GM18519 (cell line): ENCODE measurements at regions not wholly inside any gene's neighbourhood (a gene's known extent, or its start where the extent isn't known, plus 50 kb on each side); places are given as distances from the start of the nearest gene placed in this dataset.

Experiments
- ATAC-seq: cut with Tn5 transposase; IDR thresholded peaks from one replicate; pipeline ENCODE4 v1.9.1; 2021; ENCODE audit warnings: mild to moderate bottlenecking, moderate library complexity; ENCODE audit not compliant: unreplicated experiment, low FRiP score

DNA sequence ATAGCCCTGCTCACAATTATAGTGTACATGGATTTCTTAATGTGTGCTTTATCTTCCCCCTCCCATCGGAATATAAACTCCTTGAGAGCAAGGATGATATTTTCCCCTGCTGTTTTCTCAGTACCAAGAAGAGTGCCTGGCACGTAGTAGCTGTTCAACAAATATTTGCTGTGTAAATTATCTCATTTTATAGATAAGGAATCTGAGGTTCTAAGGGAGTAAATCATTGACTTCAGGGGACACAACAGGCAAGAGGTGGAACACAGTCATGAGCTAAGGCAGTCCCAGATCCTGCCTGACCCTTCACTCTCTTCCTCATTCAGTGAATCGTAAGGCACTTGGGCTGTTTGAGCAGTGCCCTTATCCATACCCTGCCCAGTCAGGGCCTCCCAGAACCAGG lies 187.3 kb upstream of the TNP1 start:
- ATAC-seq: no peak

DNA sequence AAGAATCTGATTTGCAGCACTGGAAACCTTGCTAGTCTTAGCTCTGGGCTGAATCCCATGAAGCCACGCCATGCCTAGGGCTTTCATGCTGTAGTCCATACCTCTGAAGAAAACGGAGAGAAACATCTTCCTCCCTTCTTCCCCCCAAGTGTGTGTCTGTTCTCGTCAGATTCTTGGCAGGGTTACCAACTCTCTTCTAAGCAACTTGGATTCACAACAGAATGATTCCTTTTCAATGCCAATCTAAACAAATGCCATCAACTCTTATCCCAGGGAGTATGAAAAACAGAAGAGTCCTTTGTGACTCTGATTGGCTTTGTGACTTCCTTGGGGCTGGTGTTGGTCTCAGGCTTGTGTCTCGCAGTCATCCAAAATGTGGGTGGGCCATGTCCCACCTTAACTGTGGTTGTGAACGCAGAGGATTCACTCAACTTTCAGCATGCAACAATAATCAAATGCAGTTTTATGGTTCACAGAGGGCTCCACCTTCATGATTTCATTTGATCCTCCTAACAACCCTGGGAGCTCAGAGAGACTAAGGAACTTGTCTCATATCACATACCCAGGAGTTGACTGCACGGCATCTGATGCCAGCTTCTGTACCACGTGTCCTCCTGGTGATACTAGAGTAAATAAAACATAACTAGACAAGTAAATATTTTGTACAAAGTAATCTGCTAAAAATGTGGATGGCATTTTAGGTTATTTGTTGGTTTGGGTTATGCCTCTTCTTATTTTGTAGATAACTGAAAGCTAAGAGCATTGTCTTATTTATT lies 186.0 kb upstream of the TNP1 start:
- ATAC-seq: no peak

GRCh38 chr2:217040099-217040498 lies 180.2 kb upstream of the TNP1 start:
- ATAC-seq: no peak

DNA sequence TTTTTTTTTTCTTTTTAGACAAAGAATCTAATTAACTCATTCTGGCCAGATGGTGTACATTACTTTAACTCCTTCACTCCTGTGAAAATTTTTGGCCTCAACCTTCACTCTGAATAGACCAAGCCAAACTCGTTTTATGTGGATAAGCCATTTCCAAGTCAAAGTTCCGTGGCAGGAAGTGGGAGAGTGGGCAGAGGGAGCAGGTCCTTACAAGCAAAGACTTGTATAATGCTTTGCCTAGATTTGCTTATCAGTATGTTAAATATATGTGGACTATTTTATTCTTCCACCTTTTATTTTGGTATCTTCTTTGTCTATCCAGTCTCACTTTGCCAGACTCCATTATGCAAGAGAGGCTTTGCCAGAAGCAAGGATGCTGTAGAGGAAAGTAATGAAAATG lies 178.1 kb upstream of the TNP1 start:
- no peak for ATAC-seq

- ATAC-seq: no peak
Observed at GRCh38 chr2:217037353-217037752, 177.5 kb upstream of the TNP1 start.

DNA sequence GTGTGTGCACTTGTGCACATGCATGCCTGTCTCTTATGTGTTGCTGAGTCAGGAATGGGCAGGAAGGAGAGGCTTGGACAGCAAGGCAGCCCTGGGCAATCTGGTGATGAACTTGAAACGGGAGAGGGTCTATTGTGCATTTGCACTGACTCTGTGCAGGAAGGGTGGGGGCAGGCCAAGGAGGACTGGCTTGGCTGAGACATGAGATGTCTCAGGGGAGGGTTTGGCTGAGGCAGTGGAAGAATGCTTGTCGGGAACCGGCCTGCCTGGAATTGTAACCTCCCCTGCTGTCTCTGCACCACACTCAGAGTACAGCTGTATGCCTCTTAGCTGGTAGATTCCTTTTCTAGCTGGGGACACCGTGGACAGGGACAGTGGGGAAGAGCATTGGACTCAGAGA lies 176.1 kb upstream of the TNP1 start:
- no peak for ATAC-seq

GRCh38 chr2:217033186-217033585 lies 173.3 kb upstream of the TNP1 start:
- ATAC-seq: no peak

- no peak for ATAC-seq
Observed at GRCh38 chr2:217031445-217031844, 171.6 kb upstream of the TNP1 start.

DNA sequence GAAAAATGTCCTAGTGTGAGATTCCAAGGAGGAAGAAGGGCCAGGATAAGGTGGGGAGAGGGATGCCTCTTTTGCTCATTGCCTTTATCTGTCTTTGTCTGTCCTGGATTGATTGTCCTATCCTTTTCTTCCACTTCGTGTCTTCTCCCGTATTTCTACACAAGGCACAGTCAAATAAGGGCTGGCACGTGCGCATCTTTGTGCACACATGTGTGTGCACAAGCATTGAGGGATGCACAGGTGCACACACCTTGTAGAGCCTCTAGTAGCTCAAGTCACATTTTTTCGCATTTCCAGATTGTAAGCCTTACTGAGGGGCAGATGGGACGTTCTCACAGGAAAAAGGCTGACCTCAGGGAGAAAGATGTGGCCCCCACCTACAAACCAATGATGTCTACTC lies 170.2 kb upstream of the TNP1 start:
- no peak for ATAC-seq

- no peak for ATAC-seq
Observed at GRCh38 chr2:217028128-217028527, 168.3 kb upstream of the TNP1 start.

DNA sequence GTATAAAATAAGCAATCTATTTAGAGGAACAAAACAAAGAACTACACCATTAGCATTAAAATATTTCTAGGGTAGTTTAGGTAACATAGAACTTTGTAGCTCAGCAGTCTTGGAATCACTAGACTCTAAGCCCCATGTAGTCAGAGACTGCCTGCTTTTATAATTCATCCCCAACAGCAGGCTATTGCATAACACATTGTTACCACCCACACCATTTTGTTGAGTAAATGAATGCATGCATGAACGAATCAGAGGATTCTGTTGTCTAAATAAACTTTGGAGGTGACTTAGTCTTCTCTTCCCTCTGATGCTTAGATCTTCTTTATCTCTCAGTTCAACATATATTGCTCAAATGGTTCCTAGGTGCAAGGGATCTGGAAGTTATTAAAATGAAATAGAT lies 167.6 kb upstream of the TNP1 start:
- no peak for ATAC-seq

DNA sequence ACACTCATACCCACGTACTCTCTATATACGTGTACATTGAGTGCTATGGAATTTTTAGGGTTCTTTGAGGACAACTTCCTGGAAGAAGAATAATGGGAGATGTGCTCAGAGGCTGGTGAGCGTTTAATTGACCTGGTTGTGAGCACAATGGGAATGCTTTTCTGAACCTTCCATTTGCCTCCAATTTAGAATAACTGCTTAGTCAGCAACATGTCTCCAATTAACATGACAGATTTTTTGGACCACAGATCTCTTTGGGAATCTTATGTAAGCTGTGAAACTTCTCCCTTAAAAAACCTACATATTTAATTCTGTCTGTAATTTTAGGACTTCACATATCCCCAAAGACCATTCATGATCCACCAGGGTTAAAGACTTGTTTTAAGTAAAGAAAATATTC lies 166.7 kb upstream of the TNP1 start:
- no peak for ATAC-seq

DNA sequence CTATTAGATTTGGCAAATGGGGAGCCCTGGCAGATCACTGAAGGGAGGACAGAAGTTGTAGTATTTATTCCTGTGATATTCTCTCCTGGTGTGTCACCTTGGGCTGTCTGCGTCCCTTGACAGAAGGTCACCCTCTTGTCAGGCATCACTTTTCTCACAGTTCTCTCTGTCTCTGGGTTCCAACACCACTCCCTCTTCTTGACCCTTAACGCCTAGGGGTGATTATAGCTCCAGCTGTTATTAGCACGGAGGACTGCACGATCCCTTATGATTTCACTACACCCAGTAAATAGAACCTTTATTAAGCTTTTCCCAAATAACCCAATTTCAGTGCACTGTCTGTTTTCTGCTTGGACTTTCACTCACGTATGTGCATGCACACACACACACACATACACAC lies 166.3 kb upstream of the TNP1 start:
- no peak for ATAC-seq

DNA sequence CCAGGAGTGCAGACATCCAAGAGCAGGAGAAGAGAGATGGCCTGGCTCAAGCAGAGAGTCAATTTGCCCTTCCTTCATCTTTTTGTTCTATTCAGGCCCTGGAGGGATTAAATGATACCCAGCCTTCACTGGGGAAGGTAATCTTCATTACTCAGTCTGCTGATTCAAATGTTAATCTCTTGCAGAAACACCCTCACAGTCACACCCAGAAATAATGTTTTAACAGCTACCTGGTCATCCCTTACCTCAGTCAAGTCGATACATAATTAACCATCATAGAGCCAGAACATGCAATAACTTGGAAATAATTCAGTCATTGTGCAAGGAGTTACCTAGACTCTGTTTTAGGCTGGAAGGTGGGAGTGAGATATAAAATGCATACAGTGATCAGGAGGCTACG lies 163.7 kb upstream of the TNP1 start:
- ATAC-seq: no peak

DNA sequence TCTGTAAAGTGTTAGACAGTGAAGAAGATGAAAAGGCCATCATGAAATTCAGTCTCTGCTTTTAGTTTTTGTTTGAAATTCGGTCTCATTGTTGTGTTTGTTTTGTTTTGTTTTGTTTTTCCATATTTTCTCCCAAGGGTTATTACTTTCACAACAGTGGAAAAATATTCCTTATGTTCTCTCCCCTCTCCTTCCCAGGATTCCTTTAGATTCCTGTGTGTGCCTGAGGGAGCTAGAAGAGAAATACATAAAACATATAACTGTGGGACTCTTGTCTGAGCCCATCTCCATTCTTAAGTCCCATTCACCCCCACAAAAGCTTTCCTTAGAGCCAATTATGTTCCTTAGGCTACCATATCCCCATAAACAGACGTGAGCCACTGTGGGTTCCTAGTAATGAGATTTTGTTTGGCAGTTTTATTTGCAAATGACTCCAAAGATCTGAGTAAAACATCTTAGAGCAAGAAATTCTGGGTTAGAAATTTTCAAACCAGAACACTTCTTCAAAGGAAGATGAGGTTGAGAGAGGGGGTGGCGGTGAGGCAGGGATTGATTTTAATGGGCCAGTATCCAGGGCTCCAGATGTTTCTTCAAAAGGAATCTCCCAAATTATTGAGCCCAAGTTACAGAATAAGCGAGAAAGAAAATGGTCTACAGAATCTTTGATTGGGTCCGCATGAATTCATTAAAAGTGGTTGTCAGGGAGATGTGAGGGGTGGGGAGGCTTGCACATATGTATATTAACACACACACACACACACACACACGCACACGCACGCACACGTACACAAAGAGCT lies 157.8 kb upstream of the TNP1 start:
- no peak for ATAC-seq

DNA sequence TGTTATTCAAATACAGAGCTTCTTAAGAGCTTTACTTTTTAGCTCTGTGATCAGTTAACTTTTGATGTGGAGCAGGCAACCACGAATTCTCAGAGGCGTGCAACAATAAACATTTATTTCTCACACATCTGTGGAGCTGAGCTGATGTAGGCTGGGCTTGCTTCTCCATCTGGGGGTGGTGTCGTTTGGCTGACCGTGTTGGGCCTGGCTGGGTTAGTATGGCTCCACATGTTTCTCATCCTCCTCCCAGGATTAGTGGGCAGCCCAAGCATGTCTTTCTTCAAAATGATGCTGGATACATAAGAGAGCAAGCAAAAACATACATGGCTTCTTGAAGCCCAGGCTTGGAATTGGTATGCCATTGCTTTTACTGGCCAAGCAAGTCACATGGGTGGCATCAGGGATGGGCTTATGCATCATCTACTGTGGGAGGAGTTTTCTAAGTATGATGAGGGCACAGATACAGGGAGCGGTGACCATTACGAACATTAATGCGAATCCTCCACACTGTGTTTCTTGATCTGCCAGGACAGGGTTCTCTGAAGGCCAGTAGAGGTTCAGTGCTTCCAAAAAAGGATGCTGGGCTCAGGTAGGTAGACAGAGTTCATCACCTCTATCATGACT lies 157.0 kb upstream of the TNP1 start:
- ATAC-seq: no peak

DNA sequence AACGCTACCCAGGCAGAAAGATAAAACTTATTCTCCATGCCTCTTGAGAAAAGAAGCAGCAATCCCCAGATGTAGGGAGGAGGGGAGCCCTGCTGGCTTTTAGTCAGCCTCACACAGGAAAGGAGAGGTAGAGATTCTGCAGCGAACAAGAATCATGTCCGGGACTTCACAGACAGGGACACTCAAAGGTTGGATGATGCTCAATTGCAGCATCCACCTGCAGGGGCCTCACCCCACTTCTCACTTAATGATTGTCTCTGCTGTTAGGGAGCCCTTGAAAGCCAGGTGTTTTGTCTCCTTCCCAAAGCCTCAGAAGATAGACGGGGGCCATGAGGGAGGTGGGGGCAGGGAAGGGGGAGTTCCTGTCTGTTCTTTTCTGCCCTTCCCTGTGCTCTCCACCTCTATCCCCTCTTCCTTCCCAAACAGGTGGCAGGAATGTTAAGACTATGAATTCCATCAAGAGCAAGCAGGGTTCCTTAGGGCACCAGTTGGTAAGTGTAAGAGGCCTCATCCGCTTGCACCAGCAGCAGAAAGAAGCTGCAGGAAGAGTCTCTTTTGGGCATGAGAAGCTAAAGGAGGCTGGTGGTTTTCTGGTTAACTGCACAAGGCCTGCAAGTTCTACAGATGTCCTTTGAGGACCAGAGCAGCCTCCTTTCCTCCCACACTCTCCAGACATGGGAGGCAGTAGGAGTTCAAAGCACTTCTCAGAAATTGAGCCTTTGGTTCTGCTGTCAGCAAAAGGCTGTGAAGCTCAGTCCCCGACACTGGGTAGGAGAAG lies 154.7 kb upstream of the TNP1 start:
- ATAC-seq: no peak

GRCh38 chr2:217013926-217014325 lies 154.1 kb upstream of the TNP1 start:
- ATAC-seq: no peak

- no peak for ATAC-seq
Observed at GRCh38 chr2:217011576-217011975, 151.7 kb upstream of the TNP1 start.

DNA sequence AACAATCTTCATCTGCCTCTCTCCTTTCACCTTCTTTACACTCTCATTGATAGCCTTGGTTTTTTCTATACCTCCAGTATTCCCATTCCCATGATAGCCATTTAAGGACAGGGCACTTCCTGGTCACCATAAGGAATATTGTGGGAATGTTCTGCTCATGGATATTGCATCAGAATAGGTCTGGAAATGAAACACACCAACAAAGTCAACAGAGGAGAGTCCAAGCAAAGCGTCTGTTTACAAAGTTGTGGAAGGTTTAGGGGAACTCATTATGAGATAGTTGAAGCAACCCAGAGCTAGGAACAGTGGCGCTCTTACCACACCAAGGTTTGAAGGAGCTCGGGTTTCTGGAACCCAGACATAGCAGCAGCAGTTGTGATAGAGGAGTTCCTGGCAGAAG lies 150.3 kb upstream of the TNP1 start:
- ATAC-seq: no peak

DNA sequence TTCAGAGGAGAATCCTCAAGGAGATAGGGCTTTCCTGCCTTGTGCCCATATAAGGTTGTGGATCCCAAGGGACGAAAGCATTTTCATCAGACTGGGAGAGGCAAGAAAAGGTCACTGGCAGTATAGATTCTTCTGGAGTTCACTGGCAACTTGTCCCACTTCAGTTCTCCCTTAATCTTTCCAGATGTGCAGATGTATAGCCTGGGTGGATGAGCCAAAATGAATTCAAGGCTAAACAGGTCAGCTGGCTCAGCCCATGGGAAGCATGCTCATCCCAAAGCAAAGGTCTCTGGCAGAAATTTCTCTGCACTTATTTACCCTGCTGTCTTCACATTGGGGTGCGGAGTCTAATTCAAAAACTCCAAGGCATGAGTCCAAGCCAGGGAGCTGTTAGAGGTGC lies 148.9 kb upstream of the TNP1 start:
- ATAC-seq: no peak
